ENCODE measurements at regions not wholly inside any gene's neighbourhood (a gene's known extent, or its start where the extent isn't known, plus 50 kb on each side); places are given as distances from the start of the nearest gene placed in this dataset.
A peak's percentile ranks its signal among the peaks of the same experiment; 100 is the strongest.
"Not testable (repeated sequence)": the region's sequence is repeated elsewhere in the genome, so short reads cannot be mapped to it uniquely, and the experiment has no call there.

- no peak for DNase-seq
- H3K4me3 ChIP-seq (ENCODE audit: insufficient read depth, low read depth, low read length) = no peak overlapping the region
- no peaks in the 10 kb centered on the region for H3K27me3 ChIP-seq (ENCODE audit: control insufficient read depth, insufficient read depth, low read length)
- H3K36me3 ChIP-seq (replicated peaks; ENCODE audit: control insufficient read depth, insufficient read depth, low read length) = no peaks in the 10 kb centered on the region
Observed at GRCh38 chr9:19640014-19640413, 148.8 kb downstream of the SLC24A2 start.

GRCh38 chr9:19637084-19637483 lies 151.8 kb downstream of the SLC24A2 start:
- Histone ChIP-seq H3K4me3 (ENCODE audit: insufficient read depth, low read depth, low read length) (no peak overlapping the region), H3K27me3 (ENCODE audit: control insufficient read depth, insufficient read depth, low read length) (no peaks in the 10 kb centered on the region), H3K36me3 (replicated peaks; ENCODE audit: control insufficient read depth, insufficient read depth, low read length) (no peaks in the 10 kb centered on the region)
- DNase-seq = no peak

- DNase-seq = no peak
- Histone ChIP-seq H3K27me3 (ENCODE audit: control insufficient read depth, insufficient read depth, low read length) (no peaks in the 10 kb centered on the region), H3K36me3 (replicated peaks; ENCODE audit: control insufficient read depth, insufficient read depth, low read length) (no peaks in the 10 kb centered on the region), H3K4me3 (ENCODE audit: insufficient read depth, low read depth, low read length) (no peak overlapping the region)
Observed at GRCh38 chr9:19634881-19635280, 154.0 kb downstream of the SLC24A2 start.

- Histone ChIP-seq H3K4me3 (ENCODE audit: insufficient read depth, low read depth, low read length) (no peak overlapping the region), H3K36me3 (replicated peaks; ENCODE audit: control insufficient read depth, insufficient read depth, low read length) (no peaks in the 10 kb centered on the region), H3K27me3 (ENCODE audit: control insufficient read depth, insufficient read depth, low read length) (no peaks in the 10 kb centered on the region)
- no peak for DNase-seq
Observed at GRCh38 chr9:19631181-19631580, 157.7 kb downstream of the SLC24A2 start.

GRCh38 chr9:19630760-19631159 lies 158.1 kb downstream of the SLC24A2 start:
- no peaks in the 10 kb centered on the region for H3K36me3 ChIP-seq (replicated peaks; ENCODE audit: control insufficient read depth, insufficient read depth, low read length)
- H3K4me3 ChIP-seq (ENCODE audit: insufficient read depth, low read depth, low read length) = no peak overlapping the region
- no peaks in the 10 kb centered on the region for H3K27me3 ChIP-seq (ENCODE audit: control insufficient read depth, insufficient read depth, low read length)
- no peak for DNase-seq

- H3K27me3 ChIP-seq (ENCODE audit: control insufficient read depth, insufficient read depth, low read length) = no peaks in the 10 kb centered on the region
- no peak overlapping the region for H3K4me3 ChIP-seq (ENCODE audit: insufficient read depth, low read depth, low read length)
- H3K36me3 ChIP-seq (replicated peaks; ENCODE audit: control insufficient read depth, insufficient read depth, low read length) = no peaks in the 10 kb centered on the region
- peak; percentile 21 for DNase-seq
Observed at GRCh38 chr9:19629488-19629887, 159.3 kb downstream of the SLC24A2 start.

- not testable (repeated sequence) for H3K36me3 ChIP-seq (replicated peaks; ENCODE audit: control insufficient read depth, insufficient read depth, low read length); DNase-seq; H3K27me3 ChIP-seq (ENCODE audit: control insufficient read depth, insufficient read depth, low read length); H3K4me3 ChIP-seq (ENCODE audit: insufficient read depth, low read depth, low read length)
Observed at GRCh38 chr9:19625426-19625825, 163.4 kb downstream of the SLC24A2 start.

GRCh38 chr9:19624519-19624918 lies 164.3 kb downstream of the SLC24A2 start:
- H3K36me3 ChIP-seq (replicated peaks; ENCODE audit: control insufficient read depth, insufficient read depth, low read length) = no peaks in the 10 kb centered on the region
- H3K27me3 ChIP-seq (ENCODE audit: control insufficient read depth, insufficient read depth, low read length) = no peaks in the 10 kb centered on the region
- DNase-seq = no peak
- H3K4me3 ChIP-seq (ENCODE audit: insufficient read depth, low read depth, low read length) = no peak overlapping the region

GRCh38 chr9:19623941-19624340 lies 164.9 kb downstream of the SLC24A2 start:
- DNase-seq = no peak
- H3K36me3 ChIP-seq (replicated peaks; ENCODE audit: control insufficient read depth, insufficient read depth, low read length) = no peaks in the 10 kb centered on the region
- H3K27me3 ChIP-seq (ENCODE audit: control insufficient read depth, insufficient read depth, low read length) = no peaks in the 10 kb centered on the region
- H3K4me3 ChIP-seq (ENCODE audit: insufficient read depth, low read depth, low read length) = no peak overlapping the region

GRCh38 chr9:19620326-19620725 lies 168.5 kb downstream of the SLC24A2 start:
- H3K27me3 ChIP-seq (ENCODE audit: control insufficient read depth, insufficient read depth, low read length) = no peaks in the 10 kb centered on the region
- H3K4me3 ChIP-seq (ENCODE audit: insufficient read depth, low read depth, low read length) = no peak overlapping the region
- DNase-seq = no peak
- no peaks in the 10 kb centered on the region for H3K36me3 ChIP-seq (replicated peaks; ENCODE audit: control insufficient read depth, insufficient read depth, low read length)

- H3K4me3 ChIP-seq (ENCODE audit: insufficient read depth, low read depth, low read length) = no peak overlapping the region
- no peaks in the 10 kb centered on the region for H3K36me3 ChIP-seq (replicated peaks; ENCODE audit: control insufficient read depth, insufficient read depth, low read length)
- DNase-seq = no peak
- H3K27me3 ChIP-seq (ENCODE audit: control insufficient read depth, insufficient read depth, low read length) = no peaks in the 10 kb centered on the region
Observed at GRCh38 chr9:19619221-19619620, 169.6 kb downstream of the SLC24A2 start.

- Histone ChIP-seq H3K4me3 (ENCODE audit: insufficient read depth, low read depth, low read length) (no peak overlapping the region), H3K36me3 (replicated peaks; ENCODE audit: control insufficient read depth, insufficient read depth, low read length) (no peaks in the 10 kb centered on the region)
- no peak for DNase-seq
Observed at GRCh38 chr9:19618816-19619215, 170.0 kb downstream of the SLC24A2 start.

GRCh38 chr9:19615036-19615624 lies 173.7 kb downstream of the SLC24A2 start:
- DNase-seq = no peak
- Histone ChIP-seq H3K36me3 (replicated peaks; ENCODE audit: control insufficient read depth, insufficient read depth, low read length) (no peaks in the 10 kb centered on the region), H3K4me3 (ENCODE audit: insufficient read depth, low read depth, low read length) (no peak overlapping the region), H3K27me3 (ENCODE audit: control insufficient read depth, insufficient read depth, low read length) (no peaks in the 10 kb centered on the region)

More at GRCh38 chr9:19618816-19619215, 170.0 kb downstream of the SLC24A2 start:
- no peaks in the 10 kb centered on the region for H3K27me3 ChIP-seq (ENCODE audit: control insufficient read depth, insufficient read depth, low read length)

- DNase-seq = no peak
- Histone ChIP-seq H3K27me3 (ENCODE audit: control insufficient read depth, insufficient read depth, low read length) (no peaks in the 10 kb centered on the region), H3K4me3 (ENCODE audit: insufficient read depth, low read depth, low read length) (no peak overlapping the region), H3K36me3 (replicated peaks; ENCODE audit: control insufficient read depth, insufficient read depth, low read length) (no peaks in the 10 kb centered on the region)
Observed at GRCh38 chr9:19614294-19614693, 174.5 kb downstream of the SLC24A2 start.

GRCh38 chr9:19600538-19600937 lies 188.3 kb downstream of the SLC24A2 start:
- no peak overlapping the region for H3K4me3 ChIP-seq (ENCODE audit: insufficient read depth, low read depth, low read length)
- no peak for DNase-seq
- H3K27me3 ChIP-seq (ENCODE audit: control insufficient read depth, insufficient read depth, low read length) = no peaks in the 10 kb centered on the region
- H3K36me3 ChIP-seq (replicated peaks; ENCODE audit: control insufficient read depth, insufficient read depth, low read length) = no peaks in the 10 kb centered on the region

GRCh38 chr9:19598722-19599121 lies 189.9 kb downstream of the ACER2 start:
- Histone ChIP-seq H3K36me3 (replicated peaks; ENCODE audit: control insufficient read depth, insufficient read depth, low read length) (no peaks in the 10 kb centered on the region), H3K27me3 (ENCODE audit: control insufficient read depth, insufficient read depth, low read length) (no peaks in the 10 kb centered on the region), H3K4me3 (ENCODE audit: insufficient read depth, low read depth, low read length) (no peak overlapping the region)
- DNase-seq = no peak
